OCI-LY7 (cell line): ENCODE measurements at regions not wholly inside any gene's neighbourhood (a gene's known extent, or its start where the extent isn't known, plus 50 kb on each side); places are given as distances from the start of the nearest gene placed in this dataset.

Source experiments
- BruUV-seq: library from RNA; stranded (reverse); fragments of 400-500 nt; replicated peaks from 2 replicates; lab custom pipeline; 2021; lab: Mats Ljungman, UMichigan
- CTCF ChIA-PET: fragments of 300-600 bp; sonication (Branson Sonifier 250); formaldehyde crosslinking; loops from one replicate; lab custom pipeline; 2022; ENCODE audit warnings: antibody characterized with exemption; ENCODE audit not compliant: unreplicated experiment; lab: Charles Lee
- POLR2A ChIA-PET: fragments of 300-600 bp; sonication (Branson Sonifier 250); formaldehyde crosslinking; loops from one replicate; lab custom pipeline; 2022; ENCODE audit warnings: antibody characterized with exemption; lab: Charles Lee
- DNase-seq: peaks from one replicate; pipeline ENCODE4 v3.0.0-alpha.2; 2015; ENCODE audit warnings: low spot score
- H2AFZ ChIP-seq: fragments of 200-600 bp; sonication (generic), shearing (Covaris generic); 2 replicates; pipeline ENCODE4 v1.6.1; 2014; ENCODE audit warnings: mild to moderate bottlenecking, antibody characterized with exemption, low read length, moderate library complexity
- H3K27ac ChIP-seq: fragments of 200-600 bp; sonication (generic); 2 replicates; pipeline ENCODE4 v1.5.1; 2014; ENCODE audit warnings: mixed run types, low read depth, mild to moderate bottlenecking, moderate library complexity, low read length, inconsistent platforms; ENCODE audit not compliant: poor library complexity, severe bottlenecking
- H3K36me3 ChIP-seq: fragments of 200-600 bp; sonication (generic); 2 replicates; pipeline ENCODE4 v1.6.1; 2014; ENCODE audit warnings: mild to moderate bottlenecking, antibody characterized with exemption, low read length, moderate library complexity, mixed read lengths; ENCODE audit not compliant: insufficient read depth
- H3K4me1 ChIP-seq: fragments of 200-600 bp; sonication (generic); 2 replicates; pipeline ENCODE4 v1.5.1; 2014; ENCODE audit warnings: mild to moderate bottlenecking, low read length; ENCODE audit not compliant: insufficient read depth, poor library complexity, severe bottlenecking
- H3K4me2 ChIP-seq: fragments of 200-600 bp; sonication (generic); 2 replicates; pipeline ENCODE4 v1.6.1; 2014; ENCODE audit warnings: mild to moderate bottlenecking, low read length
- H3K4me3 ChIP-seq: fragments of 200-600 bp; sonication (generic); 2 replicates; pipeline ENCODE4 v1.5.1; 2014; ENCODE audit warnings: mild to moderate bottlenecking, low read depth, low read length; ENCODE audit not compliant: poor library complexity, severe bottlenecking
- H3K79me2 ChIP-seq: fragments of 200-600 bp; sonication (generic); 2 replicates; pipeline ENCODE4 v1.6.1; 2016; ENCODE audit warnings: low read depth, mild to moderate bottlenecking, low read length, moderate library complexity, mixed read lengths; ENCODE audit not compliant: insufficient read depth
- H3K9me2 ChIP-seq: fragments of 200-600 bp; sonication (generic); 2 replicates; pipeline ENCODE4 v1.6.1; 2016; ENCODE audit warnings: mild to moderate bottlenecking, low read length, mixed read lengths; ENCODE audit not compliant: insufficient read depth
- H3K9me3 ChIP-seq: fragments of 200-600 bp; sonication (generic); 2 replicates; pipeline ENCODE4 v1.6.1; 2014; ENCODE audit warnings: mild to moderate bottlenecking, mixed run types, low read length, mixed read lengths
- H4K20me1 ChIP-seq: fragments of 200-600 bp; sonication (generic); 2 replicates; pipeline ENCODE4 v1.6.1; 2014; ENCODE audit warnings: mild to moderate bottlenecking, antibody characterized with exemption, low read length, moderate library complexity, mixed read lengths; ENCODE audit not compliant: insufficient read depth
- CTCF ChIP-seq: fragments of 200-600 bp; sonication (generic); conservative IDR thresholded peaks from 2 replicates; pipeline ENCODE4 v1.5.1; 2014; ENCODE audit warnings: mild to moderate bottlenecking, antibody characterized with exemption, low read length, moderate library complexity, mixed read lengths
- EZH2phosphoT487 ChIP-seq: fragments of 200-600 bp; sonication (generic); IDR thresholded peaks from 2 replicates; pipeline ENCODE4 v1.6.1; 2018; ENCODE audit warnings: low read depth, borderline replicate concordance, mild to moderate bottlenecking, mixed run types, antibody characterized with exemption, low read length, moderate library complexity, mixed read lengths
- intact Hi-C: fragments of 100-400 bp; cut with micrococcal nuclease; formaldehyde crosslinking; loops from one replicate; pipeline ENCODE4 v1.10.0; 2022; ENCODE audit not compliant: unreplicated experiment

DNA sequence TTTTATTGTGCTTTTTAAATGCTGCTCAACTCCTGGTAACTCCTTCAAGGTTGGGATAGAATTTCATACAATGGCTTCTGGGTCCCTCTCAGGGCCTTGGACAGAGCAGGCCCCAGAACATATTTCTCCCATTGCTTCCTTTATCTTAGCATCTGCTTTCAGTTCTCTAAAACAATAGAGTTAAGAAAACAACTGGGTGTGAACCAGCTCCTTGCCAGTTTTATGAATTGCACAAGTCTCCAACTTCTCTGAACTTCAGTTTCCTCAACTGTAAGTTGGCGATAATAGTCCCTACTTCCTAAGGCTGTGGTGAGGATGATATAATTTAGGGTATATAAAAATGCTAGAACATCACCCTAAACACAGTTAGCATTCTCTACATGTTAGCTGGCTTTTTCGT lies 77.0 kb upstream of the INHBA start:
- ChIA-PET POLR2A (interaction anchor here (0.7 kb wide), 2 partner anchors 19 to 944 kb away, joined by 3 read pairs; no protein-coding TSS in a partner anchor), CTCF (no interaction called here)
- no peak overlapping the region for H3K27ac ChIP-seq
- BruUV-seq = no TSS peak
- no peaks in the 10 kb centered on the region for H3K4me1 ChIP-seq
- H3K9me2 ChIP-seq = no peaks in the 10 kb centered on the region
- no peak overlapping the region for H3K4me3 ChIP-seq
- H4K20me1 ChIP-seq = no peaks in the 10 kb centered on the region
- intact Hi-C loops = no loop called here
- no peak overlapping the region for H2AFZ ChIP-seq
- no peak for TF ChIP-seq EZH2phosphoT487
- no peak for TF ChIP-seq CTCF
- H3K36me3 ChIP-seq = no peaks in the 10 kb centered on the region
- no peaks in the 10 kb centered on the region for H3K9me3 ChIP-seq
- no peak for DNase-seq
- H3K79me2 ChIP-seq = no peaks in the 10 kb centered on the region
- no peak overlapping the region for H3K4me2 ChIP-seq

GRCh38 chr7:41777894-41778596 lies 75.2 kb upstream of the INHBA start:
- no peaks in the 10 kb centered on the region for H4K20me1 ChIP-seq
- no peaks in the 10 kb centered on the region for H3K79me2 ChIP-seq
- TF ChIP-seq CTCF = no peak
- no peak for TF ChIP-seq EZH2phosphoT487
- no peaks in the 10 kb centered on the region for H3K9me2 ChIP-seq
- ChIA-PET CTCF (no interaction called here), POLR2A (no interaction called here)
- no peaks in the 10 kb centered on the region for H3K36me3 ChIP-seq
- H2AFZ ChIP-seq = no peak overlapping the region
- BruUV-seq = no TSS peak
- H3K9me3 ChIP-seq = no peaks in the 10 kb centered on the region
- H3K27ac ChIP-seq = no peak overlapping the region
- intact Hi-C loops = no loop called here
- no peaks in the 10 kb centered on the region for H3K4me1 ChIP-seq
- no peak overlapping the region for H3K4me2 ChIP-seq
- no peak for DNase-seq
- no peak overlapping the region for H3K4me3 ChIP-seq

GRCh38 chr7:41774966-41775365 lies 72.1 kb upstream of the INHBA start:
- H3K79me2 ChIP-seq = no peaks in the 10 kb centered on the region
- H3K36me3 ChIP-seq = no peaks in the 10 kb centered on the region
- no peak overlapping the region for H3K27ac ChIP-seq
- no peak for DNase-seq
- ChIA-PET CTCF (no interaction called here), POLR2A (no interaction called here)
- no peaks in the 10 kb centered on the region for H4K20me1 ChIP-seq
- H3K4me3 ChIP-seq = no peak overlapping the region
- no peak overlapping the region for H3K4me2 ChIP-seq
- intact Hi-C loops = no loop called here
- H2AFZ ChIP-seq = no peak overlapping the region
- no peaks in the 10 kb centered on the region for H3K4me1 ChIP-seq
- TF ChIP-seq EZH2phosphoT487 (no peak), CTCF (no peak)
- H3K9me2 ChIP-seq = no peaks in the 10 kb centered on the region
- no peaks in the 10 kb centered on the region for H3K9me3 ChIP-seq
- no TSS peak for BruUV-seq
